Fibroblast of lung (primary cell): ENCODE measurements at regions not wholly inside any gene's neighbourhood (a gene's known extent, or its start where the extent isn't known, plus 50 kb on each side); places are given as distances from the start of the nearest gene placed in this dataset.

Experiments used
- EZH2 ChIP-seq: IDR thresholded peaks from 2 replicates; pipeline ENCODE4 v1.5.1; 2012; ENCODE audit warnings: low read length, control low read depth, mild to moderate bottlenecking; ENCODE audit errors: missing control alignments
- TF ChIP-seq, protein P1 (sequence below), 2 donors: IDR thresholded peaks in 1 of 2; conservative IDR thresholded peaks in 1 of 2; 1 replicate in 1 of 2; 2 replicates in 1 of 2; pipeline ENCODE4 v1.5.1; 2011 to 2012; ENCODE audit warnings: low read length in 2 of 2, control low read depth in 1 of 2, inconsistent platforms in 1 of 2, low read depth in 1 of 2, mild to moderate bottlenecking in 1 of 2

DNA sequence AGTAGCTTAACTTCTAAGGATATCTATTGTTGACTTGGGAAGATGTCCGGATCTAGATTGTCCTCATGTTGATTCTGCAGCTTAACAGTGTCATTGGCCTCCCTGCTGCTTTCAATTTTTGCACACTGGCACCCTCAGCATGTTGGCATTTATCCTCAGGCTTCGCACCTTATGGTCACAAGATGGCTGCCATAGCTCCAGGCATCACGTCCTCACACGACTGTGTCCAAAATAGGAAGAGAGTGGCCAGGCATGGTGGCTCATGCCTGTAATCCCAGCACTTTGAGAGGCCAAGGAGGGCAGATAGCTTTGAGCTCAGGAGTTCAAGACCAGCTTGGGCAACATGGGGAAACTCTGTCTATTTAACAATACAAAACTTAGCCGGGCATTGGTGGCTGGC is 58.3 kb upstream of the RASD2 start:
- TF ChIP-seq EZH2: no peak
- TF ChIP-seq, protein P1, sequence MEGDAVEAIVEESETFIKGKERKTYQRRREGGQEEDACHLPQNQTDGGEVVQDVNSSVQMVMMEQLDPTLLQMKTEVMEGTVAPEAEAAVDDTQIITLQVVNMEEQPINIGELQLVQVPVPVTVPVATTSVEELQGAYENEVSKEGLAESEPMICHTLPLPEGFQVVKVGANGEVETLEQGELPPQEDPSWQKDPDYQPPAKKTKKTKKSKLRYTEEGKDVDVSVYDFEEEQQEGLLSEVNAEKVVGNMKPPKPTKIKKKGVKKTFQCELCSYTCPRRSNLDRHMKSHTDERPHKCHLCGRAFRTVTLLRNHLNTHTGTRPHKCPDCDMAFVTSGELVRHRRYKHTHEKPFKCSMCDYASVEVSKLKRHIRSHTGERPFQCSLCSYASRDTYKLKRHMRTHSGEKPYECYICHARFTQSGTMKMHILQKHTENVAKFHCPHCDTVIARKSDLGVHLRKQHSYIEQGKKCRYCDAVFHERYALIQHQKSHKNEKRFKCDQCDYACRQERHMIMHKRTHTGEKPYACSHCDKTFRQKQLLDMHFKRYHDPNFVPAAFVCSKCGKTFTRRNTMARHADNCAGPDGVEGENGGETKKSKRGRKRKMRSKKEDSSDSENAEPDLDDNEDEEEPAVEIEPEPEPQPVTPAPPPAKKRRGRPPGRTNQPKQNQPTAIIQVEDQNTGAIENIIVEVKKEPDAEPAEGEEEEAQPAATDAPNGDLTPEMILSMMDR (conservative IDR thresholded peaks at IDR 0.05 in 1 of 2, IDR thresholded peaks at IDR 0.05 in 1 of 2; ENCODE audit: low read depth in 1 of 2, low read length in 2 of 2): no peak
